Endothelial cell (in vitro differentiated cells): ENCODE measurements at regions not wholly inside any gene's neighbourhood (a gene's known extent, or its start where the extent isn't known, plus 50 kb on each side); places are given as distances from the start of the nearest gene placed in this dataset.

Source experiments
- DNase-seq: peaks from one replicate; pipeline ENCODE4 v3.0.0; 2021; ENCODE audit warnings: low spot score
- H3K27ac Mint-ChIP-seq: one replicate; pipeline ENCODE4 v1.8.0; 2021; ENCODE audit warnings: mixed read lengths, inconsistent platforms; ENCODE audit not compliant: unreplicated experiment
- H3K27me3 Mint-ChIP-seq: one replicate; pipeline ENCODE4 v1.8.0; 2021; ENCODE audit warnings: mild to moderate bottlenecking, moderate library complexity, mixed read lengths, inconsistent platforms; ENCODE audit not compliant: unreplicated experiment
- H3K36me3 Mint-ChIP-seq: one replicate; pipeline ENCODE4 v1.8.0; 2021; ENCODE audit warnings: mild to moderate bottlenecking, low read depth, mixed read lengths, inconsistent platforms; ENCODE audit not compliant: unreplicated experiment
- H3K4me1 Mint-ChIP-seq: one replicate; pipeline ENCODE4 v1.8.0; 2021; ENCODE audit warnings: mild to moderate bottlenecking, mixed read lengths, inconsistent platforms; ENCODE audit not compliant: unreplicated experiment
- H3K4me3 Mint-ChIP-seq: one replicate; pipeline ENCODE4 v1.8.0; 2021; ENCODE audit warnings: mild to moderate bottlenecking, mixed read lengths, inconsistent platforms; ENCODE audit not compliant: unreplicated experiment
- H3K9me3 Mint-ChIP-seq: one replicate; pipeline ENCODE4 v1.8.0; 2021; ENCODE audit warnings: mixed read lengths, inconsistent platforms; ENCODE audit not compliant: unreplicated experiment
- CTCF ChIP-seq: fragments of 200-600 bp; sonication (generic); IDR thresholded peaks from one replicate; pipeline ENCODE4 v1.5.0; 2021; ENCODE audit warnings: antibody characterized with exemption; ENCODE audit not compliant: unreplicated experiment

GRCh38 chr13:100962585-100962984 lies 288.0 kb upstream of the TMTC4 start:
- Mint-ChIP-seq H3K27ac (no peak overlapping the region), H3K9me3 (no peaks in the 10 kb centered on the region)
- DNase-seq = no peak

GRCh38 chr13:100961186-100961585 lies 286.6 kb upstream of the TMTC4 start:
- no peak for TF ChIP-seq CTCF
- Mint-ChIP-seq H3K27me3 (no peaks in the 10 kb centered on the region), H3K36me3 (no peaks in the 10 kb centered on the region), H3K27ac (no peak overlapping the region), H3K9me3 (no peaks in the 10 kb centered on the region), H3K4me1 (peaks cover 7% of the 10 kb centered on the region), H3K4me3 (no peak overlapping the region)
- DNase-seq = no peak

More at GRCh38 chr13:100962585-100962984, 288.0 kb upstream of the TMTC4 start:
- no peak for TF ChIP-seq CTCF
- Mint-ChIP-seq H3K4me1 (peaks cover 7% of the 10 kb centered on the region), H3K4me3 (no peak overlapping the region), H3K36me3 (no peaks in the 10 kb centered on the region), H3K27me3 (no peaks in the 10 kb centered on the region)

- H3K36me3 Mint-ChIP-seq = no peaks in the 10 kb centered on the region
- H3K27me3 Mint-ChIP-seq = peaks cover 2% of the 10 kb centered on the region
Measured at GRCh38 chr13:100958831-100959230, 284.2 kb upstream of the TMTC4 start.

GRCh38 chr13:100957741-100958140 lies 283.1 kb upstream of the TMTC4 start:
- TF ChIP-seq CTCF = no peak
- no peaks in the 10 kb centered on the region for H3K9me3 Mint-ChIP-seq

More at GRCh38 chr13:100958831-100959230, 284.2 kb upstream of the TMTC4 start:
- no peaks in the 10 kb centered on the region for H3K9me3 Mint-ChIP-seq
- no peak overlapping the region for H3K27ac Mint-ChIP-seq
- no peak overlapping the region for H3K4me3 Mint-ChIP-seq
- TF ChIP-seq CTCF = no peak
- DNase-seq = no peak
- peaks cover 7% of the 10 kb centered on the region for H3K4me1 Mint-ChIP-seq

GRCh38 chr13:100954430-100955305 lies 280.1 kb upstream of the TMTC4 start:
- no peaks in the 10 kb centered on the region for H3K9me3 Mint-ChIP-seq
- H3K27me3 Mint-ChIP-seq = peaks cover 3% of the 10 kb centered on the region
- H3K27ac Mint-ChIP-seq = no peak overlapping the region
- no peaks in the 10 kb centered on the region for H3K36me3 Mint-ChIP-seq
- H3K4me1 Mint-ChIP-seq = peaks cover 16% of the 10 kb centered on the region
- no peak overlapping the region for H3K4me3 Mint-ChIP-seq
- TF ChIP-seq CTCF = no peak
- DNase-seq = no peak

More at GRCh38 chr13:100957741-100958140, 283.1 kb upstream of the TMTC4 start:
- peaks cover 2% of the 10 kb centered on the region for H3K27me3 Mint-ChIP-seq
- no peaks in the 10 kb centered on the region for H3K36me3 Mint-ChIP-seq
- H3K27ac Mint-ChIP-seq = no peak overlapping the region
- no peak overlapping the region for H3K4me3 Mint-ChIP-seq
- no peak for DNase-seq
- H3K4me1 Mint-ChIP-seq = peaks cover 7% of the 10 kb centered on the region
